ENCODE measurements at regions not wholly inside any gene's neighbourhood (a gene's known extent, or its start where the extent isn't known, plus 50 kb on each side); places are given as distances from the start of the nearest gene placed in this dataset.

- TF ChIP-seq POLR2A (IDR thresholded peaks at IDR 0.05; ENCODE audit: extremely low read depth, insufficient read length) = no peak
- TF ChIP-seq CTCF (IDR thresholded peaks at IDR 0.05; ENCODE audit: low read depth, low read length) = no peak
Measured at GRCh38 chr20:22404419-22405170, 179.8 kb downstream of the FOXA2 start.

Data from NB4 (cell line).